ENCODE measurements at regions not wholly inside any gene's neighbourhood (a gene's known extent, or its start where the extent isn't known, plus 50 kb on each side); places are given as distances from the start of the nearest gene placed in this dataset.

GRCh38 chr14:89607453-89607852 is 190.4 kb upstream of the FOXN3 start:
- no peak for DNase-seq

DNA sequence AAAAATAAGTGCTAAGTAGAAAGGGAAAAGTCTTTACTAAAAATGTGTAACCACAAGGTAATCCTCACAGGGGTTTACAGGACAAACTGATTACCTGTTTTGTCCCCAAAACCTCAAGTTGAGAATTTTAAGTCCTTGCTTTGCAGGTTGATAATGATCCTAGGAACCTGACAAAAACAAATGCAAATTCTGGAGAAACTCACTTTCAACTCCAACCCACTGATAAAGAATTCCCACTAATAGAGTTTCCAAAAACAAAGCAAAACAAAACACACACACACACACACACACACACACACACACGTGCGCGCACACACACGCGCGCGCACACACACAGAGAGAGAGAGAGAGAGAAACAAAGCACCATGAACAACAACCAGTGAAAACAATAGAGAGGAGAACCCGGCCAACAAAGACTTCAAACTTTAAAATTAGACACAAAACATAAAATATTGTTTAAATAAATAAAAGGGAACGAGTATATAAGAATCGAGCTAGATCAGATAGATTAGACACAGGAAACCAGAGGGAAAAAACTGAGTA is 187.0 kb upstream of the FOXN3 start:
- DNase-seq, result no peak

GRCh38 chr14:89600950-89601826 is 184.2 kb upstream of the FOXN3 start:
- DNase-seq, result no peak

- DNase-seq, result no peak
These were observed 183.0 kb upstream of the FOXN3 start for GRCh38 chr14:89600029-89600428.

GRCh38 chr14:89598548-89599186 is 181.6 kb upstream of the FOXN3 start:
- no peak for DNase-seq

GRCh38 chr14:89592961-89593360 is 175.9 kb upstream of the FOXN3 start:
- DNase-seq, result no peak

GRCh38 chr14:89589400-89590118 is 172.5 kb upstream of the FOXN3 start:
- no peak for DNase-seq

GRCh38 chr14:89588840-89589296 is 171.8 kb upstream of the FOXN3 start:
- no peak for DNase-seq

GRCh38 chr14:89588016-89588415 is 171.0 kb upstream of the FOXN3 start:
- DNase-seq, result no peak

DNA sequence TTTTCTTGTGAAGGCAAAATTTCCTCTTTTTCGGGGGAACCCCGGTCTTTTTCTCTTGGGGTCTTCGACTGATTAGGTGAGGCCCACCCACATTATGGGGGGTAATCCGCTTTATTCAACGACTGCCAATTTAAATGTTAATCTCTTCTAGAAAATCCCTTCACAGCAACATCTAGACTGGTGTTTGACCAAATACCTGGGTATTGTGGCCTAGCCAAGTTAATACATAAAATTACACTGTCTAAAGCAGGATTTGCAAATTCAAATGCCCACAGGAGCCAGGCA is 170.0 kb upstream of the FOXN3 start:
- no peak for DNase-seq

GRCh38 chr14:89586258-89587135 is 169.5 kb upstream of the FOXN3 start:
- DNase-seq, result no peak

DNA sequence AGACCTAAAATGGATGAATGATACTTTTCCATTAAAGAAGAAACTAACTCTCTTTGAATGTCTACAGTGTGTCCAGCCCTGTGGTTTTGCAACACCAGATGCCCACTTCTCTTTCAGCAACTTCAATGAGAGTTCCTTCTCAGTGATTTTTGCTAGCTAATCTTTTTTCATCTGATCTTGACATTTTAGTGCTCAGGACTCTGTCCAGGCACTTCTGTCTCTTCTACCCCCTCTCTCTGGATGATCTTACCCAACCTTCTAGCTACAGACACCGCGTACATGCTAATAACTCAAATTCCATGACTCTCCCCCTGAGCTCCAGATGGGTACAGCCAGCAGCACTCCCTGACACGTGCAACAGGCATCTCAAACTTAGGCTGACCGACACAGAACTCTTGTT is 161.1 kb upstream of the FOXN3 start:
- DNase-seq, result no peak

DNA sequence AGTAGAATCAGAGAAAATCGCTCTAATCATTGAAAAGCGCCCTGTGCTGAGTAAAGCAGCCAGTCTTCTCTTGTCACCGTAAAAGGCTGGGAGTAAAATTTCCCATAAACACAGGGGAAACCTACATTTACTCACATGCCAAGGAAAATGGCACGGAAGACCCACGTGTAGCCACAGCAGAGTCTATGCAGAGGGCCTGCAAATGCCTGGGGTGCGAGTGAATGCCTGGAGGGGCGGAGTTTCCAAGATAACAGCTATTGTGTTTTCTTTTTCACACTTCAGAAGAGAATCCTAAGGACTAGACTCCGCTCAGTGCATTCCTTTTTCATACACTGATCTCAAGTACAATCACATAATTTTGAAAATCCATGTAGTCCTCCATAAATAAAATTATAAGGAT is 159.9 kb upstream of the FOXN3 start:
- no peak for DNase-seq

DNA sequence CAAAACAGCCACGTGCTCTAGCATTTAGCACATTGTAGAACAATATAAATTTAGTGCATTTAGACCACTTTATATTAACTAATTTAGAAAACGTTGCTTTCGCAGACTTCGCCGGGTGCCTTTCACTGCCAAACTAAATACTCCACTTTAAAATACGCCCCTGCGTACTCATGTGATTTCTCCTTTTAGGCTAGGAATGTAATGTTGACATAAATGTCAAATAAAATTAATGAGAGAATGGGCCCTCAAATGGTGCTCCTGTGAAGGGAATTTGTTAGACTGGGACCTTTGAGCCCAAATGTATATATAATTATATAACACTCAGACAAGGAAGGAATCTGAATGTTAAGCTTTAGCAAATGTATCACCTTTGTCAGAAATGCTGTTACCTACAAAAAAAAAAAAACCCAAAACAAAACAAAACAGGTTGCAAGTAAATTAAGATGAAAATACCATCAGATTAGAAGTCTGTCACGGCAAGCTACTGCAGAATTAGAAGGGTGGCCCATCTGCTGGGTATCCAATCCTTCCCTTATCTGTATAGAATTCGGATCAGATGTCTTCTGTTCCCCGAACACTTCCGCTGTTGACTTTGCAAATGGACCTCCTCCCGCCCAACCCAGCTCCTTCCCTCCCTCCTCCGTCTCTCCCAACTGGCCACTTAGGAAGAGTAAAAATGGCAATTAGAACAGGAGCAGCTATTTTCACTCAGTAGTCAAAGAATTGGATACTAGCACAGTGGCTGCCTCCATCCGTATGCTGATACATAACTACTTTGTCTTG is 159.3 kb upstream of the FOXN3 start:
- no peak for DNase-seq

- DNase-seq, result no peak
These were observed 158.5 kb upstream of the FOXN3 start for GRCh38 chr14:89575386-89576061.

DNA sequence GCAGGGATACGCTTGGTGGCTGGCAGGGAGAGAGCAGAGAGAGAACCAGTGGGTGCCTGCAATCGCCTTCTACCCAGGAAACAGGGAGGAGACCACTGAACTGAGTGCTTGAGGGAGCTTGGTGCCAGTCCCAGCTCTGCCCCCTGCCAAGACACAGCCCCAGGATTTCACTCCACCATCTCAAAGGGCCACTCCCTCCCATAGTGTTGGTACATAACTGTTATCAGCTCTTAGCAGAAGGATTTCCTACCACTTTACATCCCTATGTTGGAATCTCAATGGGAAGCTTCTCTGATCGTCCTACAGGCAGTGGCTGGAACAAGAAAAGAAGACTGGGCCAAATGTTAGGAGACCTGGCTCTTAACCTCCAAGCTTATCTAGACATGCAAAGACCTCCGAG is 157.4 kb upstream of the FOXN3 start:
- no peak for DNase-seq

GRCh38 chr14:89573399-89573657 is 156.3 kb upstream of the FOXN3 start:
- DNase-seq, result no peak

DNA sequence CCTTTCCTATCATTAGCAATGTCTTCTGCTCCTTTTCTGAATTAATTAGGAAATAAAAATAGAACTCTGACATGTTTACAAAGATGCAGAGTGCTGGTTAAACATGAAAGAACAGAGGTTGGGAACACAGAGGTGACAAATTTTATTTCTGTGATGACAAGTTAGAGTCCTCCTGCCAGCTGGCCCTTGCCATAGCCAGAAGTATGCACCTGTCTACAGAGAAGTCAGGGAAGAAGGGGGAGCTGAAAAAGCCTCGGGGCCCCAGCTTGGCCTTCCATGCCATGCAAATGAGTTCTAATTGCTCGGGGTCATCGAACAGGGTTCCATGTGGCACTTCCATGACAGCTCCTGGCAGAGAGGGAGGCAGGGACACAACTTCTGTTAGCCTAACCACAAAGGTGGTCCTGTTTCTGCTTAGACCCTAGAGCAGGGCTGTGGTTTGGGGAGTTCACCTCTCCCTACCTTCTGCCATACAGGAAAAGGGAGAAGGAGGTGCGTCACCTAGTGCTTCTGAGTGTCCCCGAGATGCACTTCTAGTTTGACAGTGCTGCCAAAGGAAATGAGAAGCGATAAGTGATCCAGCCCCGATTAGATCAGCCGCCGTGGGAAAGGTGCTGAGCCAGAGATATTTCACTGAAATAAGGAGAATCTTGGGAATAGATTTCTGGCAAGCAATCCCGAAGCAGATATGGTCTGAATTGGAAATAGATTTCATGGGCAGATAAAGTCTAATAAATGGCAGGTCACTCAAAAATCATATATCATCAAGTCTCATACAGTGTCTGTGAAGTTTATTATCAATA is 155.8 kb upstream of the FOXN3 start:
- DNase-seq, result no peak

GRCh38 chr14:89571491-89571890 is 154.5 kb upstream of the FOXN3 start:
- DNase-seq, result no peak
